C4-2B (cell line): ENCODE measurements at regions not wholly inside any gene's neighbourhood (a gene's known extent, or its start where the extent isn't known, plus 50 kb on each side); places are given as distances from the start of the nearest gene placed in this dataset.

Source experiments
- CTCF ChIP-seq: fragments of 450-650 bp; conservative IDR thresholded peaks from 2 replicates; pipeline ENCODE4 v1.5.1; 2017; ENCODE audit warnings: mild to moderate bottlenecking
- ZFX ChIP-seq: fragments of 450-650 bp; IDR thresholded peaks from 2 replicates; pipeline ENCODE4 v1.6.1; 2017

DNA sequence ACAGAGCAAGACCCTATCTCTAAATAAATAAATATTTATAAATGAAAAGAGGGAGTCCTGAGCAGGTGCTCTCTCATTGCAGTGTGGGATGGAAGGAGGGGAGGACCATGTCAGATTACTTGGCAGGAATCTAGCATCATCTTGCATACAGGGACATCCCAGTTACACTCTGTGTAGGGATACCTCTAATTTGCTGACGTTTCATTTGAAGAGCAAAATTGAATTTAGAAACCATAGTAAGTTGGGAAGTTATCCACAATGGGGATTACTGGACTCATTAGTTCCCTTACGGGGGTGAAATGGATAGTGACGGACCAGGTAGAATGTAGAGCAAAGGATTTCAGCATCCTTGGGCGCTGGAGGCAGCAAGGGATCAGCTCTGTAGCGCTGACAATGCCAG lies 52.1 kb downstream of the ARHGEF18 start:
- TF ChIP-seq CTCF (no peak), ZFX (no peak)
